Sigmoid colon (tissue), 6 donors: ENCODE measurements at regions not wholly inside any gene's neighbourhood (a gene's known extent, or its start where the extent isn't known, plus 50 kb on each side); places are given as distances from the start of the nearest gene placed in this dataset.

Experiments used
- DNase-seq: peaks from one replicate; pipeline ENCODE4 v3.0.0-alpha.2; 2019
- H3K27ac ChIP-seq, 4 donors: fragments of 200-600 bp; sonication (generic); one replicate each; pipeline ENCODE4 v1.5.1; 2016 to 2019; ENCODE audit warnings: mild to moderate bottlenecking in 1 of 4
- H3K27me3 ChIP-seq, 3 donors: fragments of 200-600 bp; sonication (generic); one replicate each; pipeline ENCODE4 v1.5.1; 2019; ENCODE audit warnings: mild to moderate bottlenecking in 1 of 3
- H3K36me3 ChIP-seq, 4 donors: fragments of 200-600 bp; sonication (generic); one replicate each; pipeline ENCODE4 v1.5.1; 2016 to 2019
- H3K4me1 ChIP-seq, 4 donors: fragments of 200-600 bp; sonication (generic); one replicate each; pipeline ENCODE4 v1.5.1; 2017 to 2019
- H3K4me3 ChIP-seq, 4 donors: fragments of 200-600 bp; sonication (generic); one replicate each; pipeline ENCODE4 v1.5.1; 2017 to 2019; ENCODE audit warnings: mild to moderate bottlenecking in 2 of 4, moderate library complexity in 1 of 4
- H3K9me3 ChIP-seq, 4 donors: fragments of 200-600 bp in 3 of 4; sonication (generic) in 3 of 4; one replicate each; pipeline versions ENCODE4 v1.5.1 to v1.6.1; 2013 to 2019
- CTCF ChIP-seq, 4 experiments: fragments of 450-650 bp in 3 of 4; fragments of 200-600 bp in 1 of 4; IDR thresholded peaks; one replicate each; pipeline ENCODE4 v1.5.1; 2016 to 2019; ENCODE audit warnings: antibody characterized with exemption in 4 of 4, mild to moderate bottlenecking in 3 of 4, moderate library complexity in 2 of 4
- EP300 ChIP-seq, 4 donors: sonication (generic); formaldehyde crosslinking; IDR thresholded peaks; one replicate each; pipeline ENCODE4 v1.6.1; 2017; ENCODE audit warnings: antibody characterized with exemption in 4 of 4
- POLR2A ChIP-seq, 2 donors: fragments of 450-650 bp; IDR thresholded peaks; one replicate each; pipeline ENCODE4 v1.6.1; 2016; ENCODE audit warnings: antibody characterized with exemption in 2 of 2, mild to moderate bottlenecking in 2 of 2, moderate library complexity in 2 of 2
- POLR2AphosphoS5 ChIP-seq, 4 donors: sonication (generic); formaldehyde crosslinking; IDR thresholded peaks; one replicate each; pipeline ENCODE4 v1.6.1; 2017; ENCODE audit warnings: antibody characterized with exemption in 4 of 4
- WGBS, 2 donors: extraction: QIAGEN DNeasy Blood & Tissue Kit; methylation state at CpG; one replicate each; pipeline ENCODE4 v1.1.7; 2013; 5-methylcytosine and 5-hydroxymethylcytosine counted together
- intact Hi-C: fragments of 100-400 bp; cut with DNase I; formaldehyde crosslinking; loops from one replicate; pipeline ENCODE4 v1.15.1; 2023
- donor health status: healthy with polysubstance abuse.
- donor health status: healthy.

GRCh38 chr3:40853474-40853873, 328.7 kb downstream of the ZNF621 start:
- intact Hi-C loops = no loop called here
- H3K27ac ChIP-seq = no peak overlapping the region
- WGBS, 2 donors = 92 to 96% methylated on average over 4 of the region's 4 CpGs
- no peak overlapping the region for H3K4me3 ChIP-seq
- no peaks in the 10 kb centered on the region for H3K27me3 ChIP-seq
- TF ChIP-seq EP300 (IDR thresholded peaks at IDR 0.05) = no peak
- TF ChIP-seq POLR2AphosphoS5 (IDR thresholded peaks at IDR 0.05) = no peak
- TF ChIP-seq CTCF (IDR thresholded peaks at IDR 0.05) = no peak
- no peak for TF ChIP-seq POLR2A (IDR thresholded peaks at IDR 0.05)
- peaks cover 0 to 1% (median 0%) of the 10 kb centered on the region in 4 donors for H3K9me3 ChIP-seq
- H3K36me3 ChIP-seq = no peaks in the 10 kb centered on the region
- H3K4me1 ChIP-seq = peaks cover 0 to 8% (median 3%) of the 10 kb centered on the region in 4 donors
- DNase-seq = no peak

GRCh38 chr3:40855871-40856270, 331.1 kb downstream of the ZNF621 start:
- TF ChIP-seq POLR2A (IDR thresholded peaks at IDR 0.05) (no peak), CTCF (IDR thresholded peaks at IDR 0.05) (no peak), EP300 (IDR thresholded peaks at IDR 0.05) (no peak), POLR2AphosphoS5 (IDR thresholded peaks at IDR 0.05) (no peak)
- Histone ChIP-seq H3K36me3 (no peaks in the 10 kb centered on the region), H3K9me3 (peaks cover 0 to 1% (median 0%) of the 10 kb centered on the region in 4 donors), H3K27ac (peak overlapping the region in 1 of 4 donors; percentile 19), H3K4me1 (peaks cover 0 to 8% (median 3%) of the 10 kb centered on the region in 4 donors), H3K27me3 (no peaks in the 10 kb centered on the region), H3K4me3 (no peak overlapping the region)
- DNase-seq = no peak
- intact Hi-C loops = no loop called here
- 86 to 87% methylated on average over 1 of the region's 1 CpG for whole genome bisulfite sequencing, 2 donors

GRCh38 chr3:40858364-40859115, 333.8 kb downstream of the ZNF621 start:
- no peak overlapping the region for H3K27ac ChIP-seq
- peaks cover 0 to 1% (median 0%) of the 10 kb centered on the region in 4 donors for H3K9me3 ChIP-seq
- H3K36me3 ChIP-seq = no peaks in the 10 kb centered on the region
- H3K4me3 ChIP-seq = no peak overlapping the region
- no peaks in the 10 kb centered on the region for H3K27me3 ChIP-seq
- no peak for TF ChIP-seq POLR2AphosphoS5 (IDR thresholded peaks at IDR 0.05)
- TF ChIP-seq POLR2A (IDR thresholded peaks at IDR 0.05) = no peak
- no peak for TF ChIP-seq EP300 (IDR thresholded peaks at IDR 0.05)
- H3K4me1 ChIP-seq = peaks cover 0 to 8% (median 3%) of the 10 kb centered on the region in 4 donors
- intact Hi-C loops = no loop called here
- 84 to 87% methylated on average over 7 of the region's 7 CpGs for WGBS, 2 donors
- DNase-seq = no peak

- Histone ChIP-seq H3K4me3 (no peak overlapping the region), H3K36me3 (no peaks in the 10 kb centered on the region), H3K9me3 (no peaks in the 10 kb centered on the region), H3K27me3 (no peaks in the 10 kb centered on the region), H3K27ac (no peak overlapping the region), H3K4me1 (no peaks in the 10 kb centered on the region)
- no peak for DNase-seq
- WGBS, 2 donors = 63 to 85% methylated on average over 2 of the region's 2 CpGs
- intact Hi-C loops = no loop called here
- TF ChIP-seq POLR2AphosphoS5 (IDR thresholded peaks at IDR 0.05) (no peak), POLR2A (IDR thresholded peaks at IDR 0.05) (no peak), EP300 (IDR thresholded peaks at IDR 0.05) (no peak), CTCF (IDR thresholded peaks at IDR 0.05) (no peak)
Observed at GRCh38 chr3:40862946-40863345, 336.4 kb upstream of the CTNNB1 start.

GRCh38 chr3:40864146-40864782, 335.0 kb upstream of the CTNNB1 start:
- Histone ChIP-seq H3K27me3 (no peaks in the 10 kb centered on the region), H3K4me1 (no peaks in the 10 kb centered on the region), H3K36me3 (no peaks in the 10 kb centered on the region), H3K9me3 (no peaks in the 10 kb centered on the region), H3K27ac (no peak overlapping the region), H3K4me3 (no peak overlapping the region)
- TF ChIP-seq CTCF (IDR thresholded peaks at IDR 0.05) (no peak), EP300 (IDR thresholded peaks at IDR 0.05) (no peak), POLR2A (IDR thresholded peaks at IDR 0.05) (no peak), POLR2AphosphoS5 (IDR thresholded peaks at IDR 0.05) (no peak)
- no peak for DNase-seq
- intact Hi-C loops = no loop called here
- 88 to 90% methylated on average over 3 of the region's 3 CpGs for WGBS, 2 donors
